C4-2B (cell line): ENCODE measurements at regions not wholly inside any gene's neighbourhood (a gene's known extent, or its start where the extent isn't known, plus 50 kb on each side); places are given as distances from the start of the nearest gene placed in this dataset.
A peak's percentile ranks its signal among the peaks of the same experiment; 100 is the strongest.

Source experiments
- H3K27ac ChIP-seq: fragments of 450-650 bp; 2 replicates; pipeline ENCODE4 v1.5.1; 2017
- ZFX ChIP-seq: fragments of 450-650 bp; IDR thresholded peaks from 2 replicates; pipeline ENCODE4 v1.6.1; 2017
- TF ChIP-seq, protein P1 (sequence below): fragments of 450-650 bp; conservative IDR thresholded peaks from 2 replicates; pipeline ENCODE4 v1.5.1; 2017; ENCODE audit warnings: mild to moderate bottlenecking

DNA sequence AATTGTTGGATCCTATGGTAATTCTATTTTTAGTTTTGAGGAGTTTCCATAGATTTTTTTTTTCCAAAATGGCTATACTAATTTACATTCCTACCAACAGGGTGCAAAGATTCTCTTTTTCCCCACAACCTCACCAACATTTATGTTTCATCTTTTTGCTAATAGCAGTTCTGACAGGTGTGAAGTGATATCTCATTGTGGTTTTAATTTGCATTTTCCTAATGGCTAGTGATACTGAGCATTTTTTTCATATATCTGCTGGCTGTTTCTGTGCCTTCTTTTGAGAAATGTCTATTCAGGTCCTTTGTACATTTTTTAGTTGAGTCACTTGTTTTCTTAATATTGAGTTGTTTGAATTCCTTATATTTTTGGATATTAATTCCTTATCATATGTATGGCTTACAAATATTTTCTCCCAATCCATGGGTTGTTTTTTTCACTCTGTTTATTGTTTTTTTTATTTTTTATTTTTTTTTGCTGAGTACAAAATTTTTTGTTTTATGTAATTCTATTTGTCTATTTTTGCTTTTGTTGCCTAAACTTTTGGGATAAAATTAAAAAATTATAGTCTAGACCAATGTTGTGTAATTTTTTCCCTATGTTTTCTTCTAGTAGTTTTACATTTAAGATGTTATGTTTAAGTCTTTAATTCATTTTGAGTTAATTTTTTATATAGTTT, 205.9 kb upstream of the ADCY1 start:
- H3K27ac ChIP-seq: no peak overlapping the region
- no peak for TF ChIP-seq ZFX
- TF ChIP-seq, protein P1, sequence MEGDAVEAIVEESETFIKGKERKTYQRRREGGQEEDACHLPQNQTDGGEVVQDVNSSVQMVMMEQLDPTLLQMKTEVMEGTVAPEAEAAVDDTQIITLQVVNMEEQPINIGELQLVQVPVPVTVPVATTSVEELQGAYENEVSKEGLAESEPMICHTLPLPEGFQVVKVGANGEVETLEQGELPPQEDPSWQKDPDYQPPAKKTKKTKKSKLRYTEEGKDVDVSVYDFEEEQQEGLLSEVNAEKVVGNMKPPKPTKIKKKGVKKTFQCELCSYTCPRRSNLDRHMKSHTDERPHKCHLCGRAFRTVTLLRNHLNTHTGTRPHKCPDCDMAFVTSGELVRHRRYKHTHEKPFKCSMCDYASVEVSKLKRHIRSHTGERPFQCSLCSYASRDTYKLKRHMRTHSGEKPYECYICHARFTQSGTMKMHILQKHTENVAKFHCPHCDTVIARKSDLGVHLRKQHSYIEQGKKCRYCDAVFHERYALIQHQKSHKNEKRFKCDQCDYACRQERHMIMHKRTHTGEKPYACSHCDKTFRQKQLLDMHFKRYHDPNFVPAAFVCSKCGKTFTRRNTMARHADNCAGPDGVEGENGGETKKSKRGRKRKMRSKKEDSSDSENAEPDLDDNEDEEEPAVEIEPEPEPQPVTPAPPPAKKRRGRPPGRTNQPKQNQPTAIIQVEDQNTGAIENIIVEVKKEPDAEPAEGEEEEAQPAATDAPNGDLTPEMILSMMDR: no peak

DNA sequence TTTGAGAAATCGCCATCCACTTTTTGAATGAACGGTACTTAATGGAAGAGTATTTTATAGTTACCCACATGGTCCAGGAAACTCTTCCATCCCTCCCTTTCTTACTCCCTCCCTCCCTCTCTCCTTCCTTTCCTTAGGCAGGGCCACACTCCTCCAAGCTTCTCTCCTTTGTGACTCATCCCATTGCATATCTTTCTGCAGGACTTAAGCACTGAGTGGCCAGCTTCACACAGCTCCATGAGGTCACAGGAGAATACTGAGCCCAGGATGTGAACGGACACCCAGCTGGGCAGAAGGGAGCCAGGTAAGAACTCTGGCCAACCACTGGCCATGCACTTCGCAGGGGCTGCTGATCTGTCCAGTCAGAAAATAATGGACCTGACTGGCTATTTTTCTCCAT, 189.7 kb upstream of the ADCY1 start:
- TF ChIP-seq, protein P1: no peak
- TF ChIP-seq ZFX: no peak
- H3K27ac ChIP-seq: no peak overlapping the region

DNA sequence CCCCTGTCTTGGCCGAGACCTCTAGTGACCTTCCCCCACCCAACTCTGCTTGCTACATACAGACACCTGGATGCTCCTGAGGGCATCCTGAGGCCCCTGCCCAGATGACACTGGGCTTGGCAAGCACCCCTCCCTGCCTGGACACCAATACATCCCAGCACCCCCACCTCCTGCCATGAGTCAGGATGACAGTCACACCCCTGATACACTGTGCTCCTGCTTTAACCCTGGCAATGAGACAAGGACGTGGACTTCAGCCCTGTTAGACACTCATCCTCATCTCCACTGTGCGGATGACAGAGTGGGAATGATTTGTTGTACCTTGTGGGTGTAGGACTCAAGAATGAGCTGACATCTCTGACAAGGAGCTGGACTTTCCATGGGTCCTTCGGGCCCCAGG, 186.3 kb upstream of the ADCY1 start:
- H3K27ac ChIP-seq: no peak overlapping the region
- no peak for TF ChIP-seq ZFX
- TF ChIP-seq, protein P1: no peak

DNA sequence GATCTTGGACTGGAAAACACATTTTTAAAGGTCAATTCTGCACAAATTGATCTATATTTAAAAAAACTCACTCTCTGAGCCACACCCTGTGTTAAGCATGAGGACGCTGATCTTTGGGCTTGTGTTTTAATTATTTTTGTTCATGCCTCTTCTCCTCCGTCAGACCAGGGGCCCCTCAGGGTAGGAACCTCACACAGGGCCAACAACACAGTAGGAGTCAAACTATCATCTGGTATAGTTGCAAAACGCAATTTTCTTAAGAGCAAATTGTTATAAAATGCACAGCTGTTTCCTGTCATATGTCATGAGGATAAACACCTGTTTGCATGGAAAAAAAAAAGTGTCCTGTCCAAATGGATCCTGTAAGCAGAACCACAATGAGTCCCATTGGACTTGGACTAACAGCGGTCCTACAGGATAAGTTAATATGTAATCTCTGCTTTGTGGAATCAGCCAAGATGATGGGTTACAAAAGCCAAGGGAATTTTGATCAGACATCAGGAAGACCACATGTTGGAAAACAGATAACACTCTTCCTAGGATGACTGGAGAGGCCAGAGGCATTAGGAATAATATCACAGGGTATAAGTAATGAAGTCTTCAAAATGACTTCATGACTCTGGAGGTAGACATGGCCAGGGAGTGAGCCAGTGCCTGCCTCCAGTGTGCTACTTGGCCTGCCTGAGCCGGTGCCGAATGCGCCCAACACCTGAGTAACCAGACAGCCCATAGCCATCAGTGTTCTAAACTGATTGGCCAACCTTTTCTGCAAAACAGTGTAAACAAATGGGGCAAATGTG, 184.9 kb upstream of the ADCY1 start:
- no peak overlapping the region for H3K27ac ChIP-seq

DNA sequence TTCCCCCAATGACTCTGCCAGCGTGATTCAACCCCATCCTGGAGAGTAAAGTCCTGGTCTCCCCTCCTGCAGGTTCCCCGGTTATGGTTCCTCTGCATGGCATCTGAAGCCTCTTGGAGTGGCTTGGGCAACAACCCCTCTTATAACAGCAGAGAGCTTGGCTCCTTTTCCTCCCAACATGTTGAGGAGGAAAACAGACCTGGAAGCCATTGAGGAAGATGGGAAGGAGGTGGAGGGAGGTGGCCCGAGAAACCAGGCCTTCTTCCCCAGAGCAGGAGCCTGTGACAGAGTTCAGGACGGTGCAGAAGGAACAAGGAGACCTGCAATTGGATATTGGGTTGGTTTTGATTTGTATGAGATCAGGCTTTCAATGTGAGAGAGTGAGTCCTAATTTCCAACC, 184.0 kb upstream of the ADCY1 start:
- TF ChIP-seq ZFX: no peak
- H3K27ac ChIP-seq: no peak overlapping the region

More for the DNA sequence above, 184.9 kb upstream of the ADCY1 start:
- TF ChIP-seq, protein P1: no peak
- no peak for TF ChIP-seq ZFX

DNA sequence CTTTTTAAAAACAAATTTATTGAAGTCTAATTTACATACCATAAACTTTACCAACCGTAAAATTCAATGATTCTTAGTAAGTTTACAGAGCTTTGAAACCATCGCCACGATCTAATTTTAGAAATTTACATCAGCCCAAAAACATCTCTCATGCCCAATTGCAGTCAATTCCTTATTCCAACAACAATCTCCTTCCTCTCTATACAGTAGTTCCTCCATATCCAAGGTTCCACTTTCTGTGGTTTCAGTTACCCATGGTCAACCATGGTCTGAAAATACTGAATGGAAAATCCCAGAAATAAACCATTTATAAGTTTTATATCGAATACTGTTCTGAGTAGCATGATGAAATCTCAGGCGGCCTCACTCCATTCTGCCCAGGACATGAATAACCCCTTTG, 183.4 kb upstream of the ADCY1 start:
- TF ChIP-seq, protein P1: no peak
- TF ChIP-seq ZFX: no peak

DNA sequence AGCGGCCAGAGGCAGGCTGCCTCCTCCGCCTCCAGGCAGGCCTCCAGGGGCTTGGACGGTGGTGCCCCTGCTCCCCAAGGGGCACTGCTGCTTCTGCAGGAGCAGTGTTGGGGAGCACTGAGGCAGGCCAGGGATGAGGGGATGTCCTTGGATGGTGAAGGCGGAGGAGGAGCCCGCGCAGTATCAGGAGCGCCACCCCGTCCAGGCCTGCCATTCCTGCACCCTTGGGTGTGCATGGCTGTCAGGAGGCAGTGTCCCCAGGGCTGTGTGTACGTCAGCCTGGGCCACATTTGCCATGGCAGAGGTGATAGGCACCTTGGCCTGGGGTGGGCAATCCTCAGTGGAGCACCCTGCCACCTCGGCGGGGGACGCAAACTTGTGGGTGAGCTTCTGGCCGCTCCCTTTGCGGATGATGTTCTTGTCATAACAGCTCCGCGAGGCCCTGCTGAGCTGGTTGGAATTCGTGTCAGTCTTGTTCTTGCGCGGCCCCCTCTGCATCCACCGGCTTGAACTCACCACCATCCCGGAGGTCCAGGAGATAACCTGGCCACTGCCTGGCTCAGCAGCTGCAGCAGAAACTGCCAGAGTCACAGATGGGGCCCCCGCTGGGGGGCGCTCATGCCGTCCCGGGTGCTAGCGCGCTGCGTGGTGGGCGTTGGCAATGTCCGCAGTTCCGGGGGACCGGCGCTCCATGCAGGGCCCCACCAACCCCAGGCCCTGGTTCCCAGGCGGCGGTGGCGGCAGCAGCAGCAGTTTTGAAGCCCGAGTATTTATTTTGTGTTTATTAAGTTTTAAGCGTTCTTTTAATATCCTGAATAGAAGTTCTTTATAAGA, 182.3 kb upstream of the ADCY1 start:
- no peak for TF ChIP-seq ZFX
- TF ChIP-seq, protein P1: peak; percentile 30

More for the DNA sequence above, 183.4 kb upstream of the ADCY1 start:
- H3K27ac ChIP-seq: no peak overlapping the region

More for the DNA sequence above, 182.3 kb upstream of the ADCY1 start:
- H3K27ac ChIP-seq: no peak overlapping the region
